ENCODE measurements at regions not wholly inside any gene's neighbourhood (a gene's known extent, or its start where the extent isn't known, plus 50 kb on each side); places are given as distances from the start of the nearest gene placed in this dataset.

- TF ChIP-seq CTCF (conservative IDR thresholded peaks at IDR 0.05; ENCODE audit: low read depth, low read length) (no peak), EZH2 (IDR thresholded peaks at IDR 0.05; ENCODE audit: low read length, unreplicated experiment) (no peak), EZH2phosphoT487 (IDR thresholded peaks at IDR 0.05; ENCODE audit: borderline replicate concordance, low read length) (no peak)
These were observed 1077.7 kb upstream of the SLC10A2 start for GRCh38 chr13:104143760-104144416.
